ENCODE measurements at regions not wholly inside any gene's neighbourhood (a gene's known extent, or its start where the extent isn't known, plus 50 kb on each side); places are given as distances from the start of the nearest gene placed in this dataset.

DNA sequence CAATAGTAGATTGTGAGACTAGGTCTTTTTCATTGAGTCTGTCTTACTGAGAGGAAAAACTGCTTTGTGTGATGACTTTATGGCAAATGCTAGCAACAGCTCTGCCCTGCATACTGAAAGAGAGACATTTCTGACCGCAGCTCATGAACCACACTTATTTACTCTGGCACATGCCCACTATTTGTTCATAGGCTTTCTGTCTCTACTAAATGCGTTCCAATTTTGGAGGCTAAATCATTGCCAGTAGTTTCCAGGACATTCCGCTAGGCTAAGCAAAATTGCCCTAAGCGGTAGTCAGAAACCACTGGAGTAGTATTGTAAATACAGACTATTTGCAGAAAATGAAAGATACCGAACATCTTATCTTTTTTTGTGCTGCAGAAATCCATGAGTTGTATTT lies 55.6 kb upstream of the DLX6 start:
- no peak overlapping the region for H3K4me3 ChIP-seq (ENCODE audit: low read depth, low read length)
- TF ChIP-seq MAX (IDR thresholded peaks at IDR 0.05; ENCODE audit: low read depth, low read length) (no peak), CTCF (IDR thresholded peaks at IDR 0.05; ENCODE audit: low read depth, low read length) (no peak), POLR2A (IDR thresholded peaks at IDR 0.05; ENCODE audit: extremely low read depth, insufficient read length) (no peak), MYC (IDR thresholded peaks at IDR 0.05; ENCODE audit: low read depth, low read length) (no peak)
- DNase-seq (ENCODE audit: low read depth), result no peak

DNA sequence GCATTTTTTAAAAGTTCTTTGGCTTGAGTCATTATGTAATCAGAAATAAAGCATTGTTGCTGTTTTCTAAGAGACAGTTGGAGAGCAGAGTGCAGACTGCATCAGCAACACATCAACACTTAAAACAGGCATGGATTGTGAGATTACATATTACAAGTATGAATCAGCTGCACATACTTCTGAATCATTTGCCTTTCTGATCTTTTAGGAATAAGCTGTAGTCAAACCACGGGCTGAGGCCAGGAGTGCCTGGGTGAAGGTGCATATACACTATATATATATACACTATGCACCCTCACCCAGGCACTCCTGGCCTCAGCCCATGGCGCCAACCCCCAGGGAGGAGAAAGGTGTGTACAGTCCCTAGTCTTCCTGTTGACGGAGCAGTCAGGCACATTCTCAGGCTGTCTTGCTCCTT lies 52.4 kb upstream of the DLX6 start:
- TF ChIP-seq CTCF (IDR thresholded peaks at IDR 0.05; ENCODE audit: low read depth, low read length), result no peak
- no peak for TF ChIP-seq POLR2A (IDR thresholded peaks at IDR 0.05; ENCODE audit: extremely low read depth, insufficient read length)
- TF ChIP-seq MAX (IDR thresholded peaks at IDR 0.05; ENCODE audit: low read depth, low read length), result no peak
- no peak for TF ChIP-seq MYC (IDR thresholded peaks at IDR 0.05; ENCODE audit: low read depth, low read length)
- no peak for DNase-seq (ENCODE audit: low read depth)
- H3K4me3 ChIP-seq (ENCODE audit: low read depth, low read length), result no peak overlapping the region

GRCh38 chr7:96953676-96954513 lies 51.5 kb upstream of the DLX6 start:
- H3K4me3 ChIP-seq (ENCODE audit: low read depth, low read length), result no peak overlapping the region
- no peak for DNase-seq (ENCODE audit: low read depth)

More at GRCh38 chr7:96953676-96954513, 51.5 kb upstream of the DLX6 start:
- no peak for TF ChIP-seq POLR2A (IDR thresholded peaks at IDR 0.05; ENCODE audit: extremely low read depth, insufficient read length)
- no peak for TF ChIP-seq MAX (IDR thresholded peaks at IDR 0.05; ENCODE audit: low read depth, low read length)
- TF ChIP-seq MYC (IDR thresholded peaks at IDR 0.05; ENCODE audit: low read depth, low read length), result no peak
- no peak for TF ChIP-seq CTCF (IDR thresholded peaks at IDR 0.05; ENCODE audit: low read depth, low read length)

Measured in NB4 (cell line).